ENCODE measurements at regions not wholly inside any gene's neighbourhood (a gene's known extent, or its start where the extent isn't known, plus 50 kb on each side); places are given as distances from the start of the nearest gene placed in this dataset.
"Not testable (repeated sequence)": the region's sequence is repeated elsewhere in the genome, so short reads cannot be mapped to it uniquely, and the experiment has no call there.

- H3K9ac ChIP-seq (ENCODE audit: insufficient read length, low read depth), result no peak overlapping the region
- H3K4me3 ChIP-seq (ENCODE audit: insufficient read length, low read depth), result no peak overlapping the region
- DNase-seq (ENCODE audit: low read depth, low spot score), result no peak
- TF ChIP-seq YY1 (IDR thresholded peaks at IDR 0.05; ENCODE audit: insufficient read depth, insufficient read length) (no peak), SUZ12 (IDR thresholded peaks at IDR 0.05; ENCODE audit: extremely low read depth, insufficient read depth, insufficient read length) (no peak), ZNF274 (IDR thresholded peaks at IDR 0.05; ENCODE audit: low read depth, low read length) (no peak)
- no peaks in the 10 kb centered on the region for H3K9me3 ChIP-seq (ENCODE audit: insufficient read depth, low read length)
- H3K27me3 ChIP-seq (ENCODE audit: insufficient read depth, insufficient read length), result no peaks in the 10 kb centered on the region
- no peaks in the 10 kb centered on the region for H3K4me1 ChIP-seq (ENCODE audit: insufficient read depth, insufficient read length)
- no peaks in the 10 kb centered on the region for H3K36me3 ChIP-seq (ENCODE audit: insufficient read depth, insufficient read length, low read length)
Measured at GRCh38 chr11:41534861-41535260, 75.4 kb upstream of the LRRC4C start.

- H3K9me3 ChIP-seq (ENCODE audit: insufficient read depth, low read length), result no peaks in the 10 kb centered on the region
Measured at GRCh38 chr11:41536021-41536568, 76.6 kb upstream of the LRRC4C start.

DNA sequence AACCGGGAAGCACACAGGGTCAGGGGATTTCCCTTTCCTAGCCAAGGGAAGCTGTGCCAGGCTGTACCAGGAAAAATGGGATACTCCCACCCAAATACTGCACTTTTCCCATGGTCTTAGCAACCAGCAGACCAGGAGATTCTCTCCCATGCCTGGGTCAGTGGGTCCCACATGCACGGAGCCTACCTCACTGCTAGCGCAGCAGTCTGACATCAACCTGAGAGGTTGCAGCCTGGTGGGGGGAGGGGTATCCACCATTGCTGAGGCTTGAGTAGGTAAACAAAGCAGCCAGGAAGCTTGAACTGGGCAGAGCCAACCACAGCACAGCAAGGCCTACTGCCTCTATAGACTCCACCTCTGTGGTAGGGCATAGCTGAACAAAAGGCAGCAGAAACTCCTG, 85.5 kb upstream of the LRRC4C start:
- not testable (repeated sequence) for H3K27me3 ChIP-seq (ENCODE audit: insufficient read depth, insufficient read length); DNase-seq (ENCODE audit: low read depth, low spot score); H3K9me3 ChIP-seq (ENCODE audit: insufficient read depth, low read length); H3K4me3 ChIP-seq (ENCODE audit: insufficient read length, low read depth); H3K4me1 ChIP-seq (ENCODE audit: insufficient read depth, insufficient read length); H3K36me3 ChIP-seq (ENCODE audit: insufficient read depth, insufficient read length, low read length); H3K9ac ChIP-seq (ENCODE audit: insufficient read length, low read depth)

More at GRCh38 chr11:41536021-41536568, 76.6 kb upstream of the LRRC4C start:
- H3K4me3 ChIP-seq (ENCODE audit: insufficient read length, low read depth), result no peak overlapping the region
- H3K36me3 ChIP-seq (ENCODE audit: insufficient read depth, insufficient read length, low read length), result no peaks in the 10 kb centered on the region
- H3K4me1 ChIP-seq (ENCODE audit: insufficient read depth, insufficient read length), result no peaks in the 10 kb centered on the region
- TF ChIP-seq SUZ12 (IDR thresholded peaks at IDR 0.05; ENCODE audit: extremely low read depth, insufficient read depth, insufficient read length) (no peak), YY1 (IDR thresholded peaks at IDR 0.05; ENCODE audit: insufficient read depth, insufficient read length) (no peak), ZNF274 (IDR thresholded peaks at IDR 0.05; ENCODE audit: low read depth, low read length) (no peak)
- H3K27me3 ChIP-seq (ENCODE audit: insufficient read depth, insufficient read length), result no peaks in the 10 kb centered on the region
- H3K9ac ChIP-seq (ENCODE audit: insufficient read length, low read depth), result no peak overlapping the region
- no peak for DNase-seq (ENCODE audit: low read depth, low spot score)

GRCh38 chr11:41578421-41579051, 119.1 kb upstream of the LRRC4C start:
- DNase-seq (ENCODE audit: low read depth, low spot score), result no peak
- H3K4me3 ChIP-seq (ENCODE audit: insufficient read length, low read depth), result no peak overlapping the region
- H3K27me3 ChIP-seq (ENCODE audit: insufficient read depth, insufficient read length), result no peaks in the 10 kb centered on the region
- no peaks in the 10 kb centered on the region for H3K36me3 ChIP-seq (ENCODE audit: insufficient read depth, insufficient read length, low read length)
- H3K4me1 ChIP-seq (ENCODE audit: insufficient read depth, insufficient read length), result no peaks in the 10 kb centered on the region
- no peaks in the 10 kb centered on the region for H3K9me3 ChIP-seq (ENCODE audit: insufficient read depth, low read length)
- TF ChIP-seq YY1 (IDR thresholded peaks at IDR 0.05; ENCODE audit: insufficient read depth, insufficient read length) (no peak), ZNF274 (IDR thresholded peaks at IDR 0.05; ENCODE audit: low read depth, low read length) (no peak), SUZ12 (IDR thresholded peaks at IDR 0.05; ENCODE audit: extremely low read depth, insufficient read depth, insufficient read length) (no peak)
- H3K9ac ChIP-seq (ENCODE audit: insufficient read length, low read depth), result no peak overlapping the region

DNA sequence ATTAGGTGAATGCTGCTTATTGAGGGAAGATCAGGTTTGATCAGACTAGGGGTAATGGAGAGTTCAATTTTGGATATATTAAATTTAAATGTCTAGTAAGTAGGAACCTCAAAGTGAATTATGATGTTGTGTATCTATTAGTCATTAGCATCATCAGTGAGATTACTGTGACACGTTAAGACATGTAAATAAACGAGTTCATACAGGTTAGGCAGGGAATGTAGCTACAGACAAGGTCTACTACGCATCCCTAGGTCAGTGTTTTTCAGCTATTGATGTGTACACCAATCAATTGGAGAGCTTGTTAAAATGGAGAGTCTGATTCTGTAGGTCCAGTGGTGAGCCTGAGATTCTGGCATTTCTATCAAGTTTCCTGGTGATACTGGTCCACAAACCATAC, 120.1 kb upstream of the LRRC4C start:
- Histone ChIP-seq H3K36me3 (ENCODE audit: insufficient read depth, insufficient read length, low read length) (no peaks in the 10 kb centered on the region), H3K9ac (ENCODE audit: insufficient read length, low read depth) (no peak overlapping the region), H3K4me1 (ENCODE audit: insufficient read depth, insufficient read length) (no peaks in the 10 kb centered on the region), H3K9me3 (ENCODE audit: insufficient read depth, low read length) (no peaks in the 10 kb centered on the region), H3K4me3 (ENCODE audit: insufficient read length, low read depth) (no peak overlapping the region), H3K27me3 (ENCODE audit: insufficient read depth, insufficient read length) (no peaks in the 10 kb centered on the region)
- DNase-seq (ENCODE audit: low read depth, low spot score), result no peak
- no peak for TF ChIP-seq YY1 (IDR thresholded peaks at IDR 0.05; ENCODE audit: insufficient read depth, insufficient read length)
- no peak for TF ChIP-seq SUZ12 (IDR thresholded peaks at IDR 0.05; ENCODE audit: extremely low read depth, insufficient read depth, insufficient read length)
- no peak for TF ChIP-seq ZNF274 (IDR thresholded peaks at IDR 0.05; ENCODE audit: low read depth, low read length)

DNA sequence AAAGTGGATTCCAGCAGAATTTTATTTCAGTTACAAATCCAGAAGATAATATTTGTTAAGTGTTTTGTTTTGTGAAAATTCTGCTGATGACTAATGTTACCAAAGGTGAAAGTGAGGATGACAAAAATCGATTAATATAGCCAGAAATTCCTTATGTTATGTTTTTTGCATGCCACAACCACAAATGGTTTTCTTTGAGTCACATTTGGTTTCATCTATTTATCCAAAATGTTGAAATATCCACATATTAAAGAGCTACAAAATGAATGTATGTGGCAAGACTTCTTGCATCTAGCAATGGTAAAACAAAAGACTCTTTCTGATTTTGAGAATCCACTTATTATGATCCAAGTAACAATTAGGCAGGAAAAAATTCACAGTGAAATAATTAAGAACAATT, 150.1 kb upstream of the LRRC4C start:
- Histone ChIP-seq H3K9me3 (ENCODE audit: insufficient read depth, low read length) (peaks cover 17% of the 10 kb centered on the region), H3K4me1 (ENCODE audit: insufficient read depth, insufficient read length) (no peaks in the 10 kb centered on the region), H3K36me3 (ENCODE audit: insufficient read depth, insufficient read length, low read length) (no peaks in the 10 kb centered on the region), H3K27me3 (ENCODE audit: insufficient read depth, insufficient read length) (no peaks in the 10 kb centered on the region), H3K4me3 (ENCODE audit: insufficient read length, low read depth) (no peak overlapping the region), H3K9ac (ENCODE audit: insufficient read length, low read depth) (no peak overlapping the region)
- DNase-seq (ENCODE audit: low read depth, low spot score), result no peak
- TF ChIP-seq SUZ12 (IDR thresholded peaks at IDR 0.05; ENCODE audit: extremely low read depth, insufficient read depth, insufficient read length), result no peak
- no peak for TF ChIP-seq YY1 (IDR thresholded peaks at IDR 0.05; ENCODE audit: insufficient read depth, insufficient read length)
- TF ChIP-seq ZNF274 (IDR thresholded peaks at IDR 0.05; ENCODE audit: low read depth, low read length), result no peak

DNA sequence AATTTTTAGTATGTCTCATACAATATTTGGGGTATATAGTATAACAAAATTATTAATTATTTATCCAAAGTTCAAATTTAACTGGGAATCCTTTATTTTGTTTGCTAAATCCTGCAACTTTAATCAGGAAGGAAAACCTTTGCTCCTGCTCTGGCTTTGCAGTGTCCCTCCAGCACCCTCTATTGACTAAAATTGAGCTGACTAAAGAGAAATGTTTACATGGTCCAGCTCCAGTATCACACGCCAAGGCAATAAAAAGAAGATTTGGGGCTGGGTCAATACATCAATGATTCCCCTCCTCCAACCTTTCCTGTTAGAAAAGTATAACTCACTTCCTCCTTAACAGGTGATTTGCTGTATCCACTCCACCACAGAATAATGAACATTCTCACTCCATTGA, 153.0 kb upstream of the LRRC4C start:
- H3K9me3 ChIP-seq (ENCODE audit: insufficient read depth, low read length), result peaks cover 32% of the 10 kb centered on the region
- TF ChIP-seq YY1 (IDR thresholded peaks at IDR 0.05; ENCODE audit: insufficient read depth, insufficient read length), result no peak
- TF ChIP-seq SUZ12 (IDR thresholded peaks at IDR 0.05; ENCODE audit: extremely low read depth, insufficient read depth, insufficient read length), result no peak
- no peak for TF ChIP-seq ZNF274 (IDR thresholded peaks at IDR 0.05; ENCODE audit: low read depth, low read length)
- no peak overlapping the region for H3K9ac ChIP-seq (ENCODE audit: insufficient read length, low read depth)
- H3K27me3 ChIP-seq (ENCODE audit: insufficient read depth, insufficient read length), result no peaks in the 10 kb centered on the region
- no peak for DNase-seq (ENCODE audit: low read depth, low spot score)
- H3K4me1 ChIP-seq (ENCODE audit: insufficient read depth, insufficient read length), result no peaks in the 10 kb centered on the region
- H3K36me3 ChIP-seq (ENCODE audit: insufficient read depth, insufficient read length, low read length), result no peaks in the 10 kb centered on the region
- no peak overlapping the region for H3K4me3 ChIP-seq (ENCODE audit: insufficient read length, low read depth)

All from NT2/D1 (cell line).